Sigmoid colon (tissue), 4 donors: ENCODE measurements at regions not wholly inside any gene's neighbourhood (a gene's known extent, or its start where the extent isn't known, plus 50 kb on each side); places are given as distances from the start of the nearest gene placed in this dataset.

Experiments used
- CTCF ChIP-seq, 4 experiments: fragments of 450-650 bp in 3 of 4; fragments of 200-600 bp in 1 of 4; IDR thresholded peaks; one replicate each; pipeline ENCODE4 v1.5.1; 2016 to 2019; ENCODE audit warnings: antibody characterized with exemption in 4 of 4, mild to moderate bottlenecking in 3 of 4, moderate library complexity in 2 of 4
- EP300 ChIP-seq, 4 donors: sonication (generic); formaldehyde crosslinking; IDR thresholded peaks; one replicate each; pipeline ENCODE4 v1.6.1; 2017; ENCODE audit warnings: antibody characterized with exemption in 4 of 4
- POLR2A ChIP-seq, 2 donors: fragments of 450-650 bp; IDR thresholded peaks; one replicate each; pipeline ENCODE4 v1.6.1; 2016; ENCODE audit warnings: antibody characterized with exemption in 2 of 2, mild to moderate bottlenecking in 2 of 2, moderate library complexity in 2 of 2

- no peak for TF ChIP-seq POLR2A (IDR thresholded peaks at IDR 0.05)
- TF ChIP-seq EP300 (IDR thresholded peaks at IDR 0.05), result no peak
- no peak for TF ChIP-seq CTCF (IDR thresholded peaks at IDR 0.05)
Measured at GRCh38 chr3:194758716-194759115, 73.0 kb downstream of the FAM43A start.
